PC-9 (cell line): ENCODE measurements at regions not wholly inside any gene's neighbourhood (a gene's known extent, or its start where the extent isn't known, plus 50 kb on each side); places are given as distances from the start of the nearest gene placed in this dataset.

ENCODE experiments used
- BruUV-seq: library from RNA; stranded (reverse); fragments of 400-500 nt; replicated peaks from 2 replicates; lab custom pipeline; 2021; lab: Mats Ljungman, UMichigan
- CTCF ChIA-PET: fragments of 300-600 bp; sonication (Branson Sonifier 250); formaldehyde crosslinking; loops from one replicate; lab custom pipeline; 2022; ENCODE audit warnings: antibody characterized with exemption; lab: Charles Lee
- POLR2A ChIA-PET: fragments of 300-600 bp; sonication (Branson Sonifier 250); formaldehyde crosslinking; loops from one replicate; lab custom pipeline; 2022; ENCODE audit warnings: antibody characterized with exemption; ENCODE audit not compliant: unreplicated experiment; lab: Charles Lee
- DNase-seq, 2 experiments: peaks; one replicate each; pipeline versions ENCODE4 v3.0.0 to v3.0.0-alpha.2; 2015 to 2022; ENCODE audit warnings: mixed read lengths in 1 of 2
- H2AFZ ChIP-seq: fragments of 200-600 bp; sonication (generic); 2 replicates; pipeline ENCODE4 v1.8.1; 2017; ENCODE audit warnings: antibody characterized with exemption
- H3F3A ChIP-seq: fragments of 200-600 bp; sonication (generic); 2 replicates; pipeline ENCODE4 v1.8.1; 2017; ENCODE audit warnings: antibody characterized with exemption, mild to moderate bottlenecking, low read depth; ENCODE audit not compliant: insufficient read depth
- H3K27ac ChIP-seq: fragments of 200-600 bp; sonication (generic); 2 replicates; pipeline ENCODE4 v1.6.1; 2016; ENCODE audit warnings: mixed run types
- H3K27me3 ChIP-seq: fragments of 200-600 bp; sonication (generic); 2 replicates; pipeline ENCODE4 v1.6.1; 2016; ENCODE audit warnings: low read depth, mixed run types; ENCODE audit not compliant: insufficient read depth
- H3K36me3 ChIP-seq: fragments of 200-600 bp; sonication (generic); 2 replicates; pipeline ENCODE4 v1.6.1; 2016; ENCODE audit warnings: low read depth, mixed run types
- H3K4me1 ChIP-seq: fragments of 200-600 bp; sonication (generic); replicated peaks from 2 replicates; pipeline ENCODE4 v1.6.1; 2016; ENCODE audit warnings: mixed run types; ENCODE audit not compliant: insufficient read depth
- H3K4me2 ChIP-seq: fragments of 200-600 bp; sonication (generic); 2 replicates; pipeline ENCODE4 v1.6.1; 2017; ENCODE audit warnings: mixed run types
- H3K4me3 ChIP-seq: fragments of 200-600 bp; sonication (generic); 2 replicates; pipeline ENCODE4 v1.6.1; 2016; ENCODE audit warnings: mixed run types
- H3K79me2 ChIP-seq: fragments of 200-600 bp; sonication (generic); 2 replicates; pipeline ENCODE4 v1.6.1; 2017; ENCODE audit warnings: low read depth, mixed run types
- H3K9me2 ChIP-seq: fragments of 200-600 bp; sonication (generic); 2 replicates; pipeline ENCODE4 v1.8.1; 2017; ENCODE audit warnings: mild to moderate bottlenecking; ENCODE audit not compliant: insufficient read depth
- H3K9me3 ChIP-seq: fragments of 200-600 bp; sonication (generic); 2 replicates; pipeline ENCODE4 v1.8.1; 2016; ENCODE audit warnings: low read depth; ENCODE audit not compliant: insufficient read depth
- H4K20me1 ChIP-seq: fragments of 200-600 bp; sonication (generic); 2 replicates; pipeline ENCODE4 v1.8.1; 2017; ENCODE audit not compliant: insufficient read depth
- CTCF ChIP-seq: fragments of 200-600 bp; sonication (generic); conservative IDR thresholded peaks from 2 replicates; pipeline ENCODE4 v1.6.1; 2017; ENCODE audit warnings: mixed run types, antibody characterized with exemption, mild to moderate bottlenecking, moderate library complexity
- EZH2 ChIP-seq: fragments of 200-600 bp; sonication (generic); IDR thresholded peaks from 2 replicates; pipeline ENCODE4 v1.8.0; 2017; ENCODE audit warnings: antibody characterized with exemption, low read depth
- intact Hi-C: fragments of 100-400 bp; cut with micrococcal nuclease; formaldehyde crosslinking; loops from one replicate; pipeline ENCODE4 v1.10.0; 2022; ENCODE audit not compliant: unreplicated experiment

- BruUV-seq, result no TSS peak
- TF ChIP-seq EZH2, result no peak
- H3K27ac ChIP-seq, result no peak overlapping the region
- ChIA-PET POLR2A (no interaction called here), CTCF (no interaction called here)
- no peaks in the 10 kb centered on the region for H3K36me3 ChIP-seq
- no peaks in the 10 kb centered on the region for H4K20me1 ChIP-seq
- no peaks in the 10 kb centered on the region for H3F3A ChIP-seq
- H3K4me3 ChIP-seq, result no peak overlapping the region
- no peaks in the 10 kb centered on the region for H3K4me1 ChIP-seq
- intact Hi-C loops, result no loop called here
- no peaks in the 10 kb centered on the region; the same call in 1 of the 2 replicates for H3K9me3 ChIP-seq
- H3K79me2 ChIP-seq, result no peaks in the 10 kb centered on the region
- H3K9me2 ChIP-seq, result no peaks in the 10 kb centered on the region
- H3K4me2 ChIP-seq, result no peak overlapping the region
- peaks cover 5% of the 10 kb centered on the region; the same call in 1 of the 2 replicates for H3K27me3 ChIP-seq
- no peak for DNase-seq
- H2AFZ ChIP-seq, result no peak overlapping the region
These were observed 185.8 kb downstream of the RPAP3 start for GRCh38 chr12:47520029-47520428.

DNA sequence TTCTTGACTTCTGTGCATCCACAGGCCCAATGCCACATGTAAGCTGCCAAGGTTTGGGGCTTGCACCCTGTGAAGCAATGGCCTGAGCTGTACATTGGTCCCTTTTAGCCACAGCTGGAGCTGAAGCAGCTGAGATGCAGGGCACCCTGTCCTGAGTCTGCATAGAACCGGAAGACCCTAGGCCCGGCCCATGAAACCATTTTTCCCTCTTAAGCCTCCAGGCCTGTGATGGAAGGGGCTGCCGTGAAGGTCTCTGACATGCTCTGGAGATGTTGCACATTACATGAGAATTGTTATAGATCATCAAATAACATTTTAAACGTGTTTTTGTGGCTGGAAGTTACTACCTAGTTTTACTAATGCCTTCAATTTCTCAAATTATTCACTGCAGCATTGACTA lies 188.7 kb downstream of the RPAP3 start:
- no peaks in the 10 kb centered on the region for H3K4me1 ChIP-seq
- no peak for DNase-seq
- no peaks in the 10 kb centered on the region for H4K20me1 ChIP-seq
- CTCF ChIA-PET, result no interaction called here
- no TSS peak for BruUV-seq
- H3K27ac ChIP-seq, result no peak overlapping the region
- POLR2A ChIA-PET, result no interaction called here
- intact Hi-C loops, result no loop called here
- no peak overlapping the region for H3K4me3 ChIP-seq
- no peaks in the 10 kb centered on the region for H3K9me2 ChIP-seq
- H3K36me3 ChIP-seq, result no peaks in the 10 kb centered on the region
- no peaks in the 10 kb centered on the region for H3K79me2 ChIP-seq
- H2AFZ ChIP-seq, result no peak overlapping the region
- TF ChIP-seq CTCF, result no peak
- TF ChIP-seq EZH2, result no peak
- H3K4me2 ChIP-seq, result no peak overlapping the region
- no peaks in the 10 kb centered on the region for H3F3A ChIP-seq
- H3K27me3 ChIP-seq, result no peaks in the 10 kb centered on the region
- H3K9me3 ChIP-seq, result no peaks in the 10 kb centered on the region; the same call in 1 of the 2 replicates

DNA sequence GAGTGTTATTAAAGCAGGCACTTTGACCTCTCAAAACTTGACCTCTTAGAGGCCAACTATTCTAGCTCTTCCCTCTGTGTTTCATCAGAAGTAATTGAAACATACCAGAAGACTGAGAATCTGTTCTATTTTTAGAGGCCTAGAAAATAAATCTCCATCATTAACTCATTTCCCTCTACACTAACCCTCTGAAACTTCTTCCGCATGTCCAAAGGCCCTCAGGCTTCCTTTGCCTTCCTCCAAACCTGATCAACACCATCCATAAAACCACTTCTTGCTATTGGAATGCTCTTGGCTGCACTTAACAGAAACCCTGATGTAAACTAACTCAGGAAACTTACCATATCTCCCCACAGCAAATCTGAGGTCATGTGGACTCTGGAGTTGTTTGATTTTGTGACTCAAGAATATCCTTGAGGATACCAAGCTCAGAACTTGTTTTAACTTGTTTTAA lies 196.4 kb downstream of the RPAP3 start:
- Histone ChIP-seq H4K20me1 (no peaks in the 10 kb centered on the region), H3K27ac (no peak overlapping the region), H3F3A (no peaks in the 10 kb centered on the region), H3K9me3 (no peaks in the 10 kb centered on the region), H3K4me2 (no peak overlapping the region), H3K79me2 (no peaks in the 10 kb centered on the region), H3K36me3 (no peaks in the 10 kb centered on the region), H3K4me1 (no peaks in the 10 kb centered on the region), H3K4me3 (no peak overlapping the region), H2AFZ (no peak overlapping the region), H3K27me3 (no peaks in the 10 kb centered on the region), H3K9me2 (no peaks in the 10 kb centered on the region)
- CTCF ChIA-PET, result no interaction called here
- no TSS peak for BruUV-seq
- POLR2A ChIA-PET, result no interaction called here
- TF ChIP-seq CTCF (no peak), EZH2 (no peak)
- intact Hi-C loops, result no loop called here
- no peak for DNase-seq

DNA sequence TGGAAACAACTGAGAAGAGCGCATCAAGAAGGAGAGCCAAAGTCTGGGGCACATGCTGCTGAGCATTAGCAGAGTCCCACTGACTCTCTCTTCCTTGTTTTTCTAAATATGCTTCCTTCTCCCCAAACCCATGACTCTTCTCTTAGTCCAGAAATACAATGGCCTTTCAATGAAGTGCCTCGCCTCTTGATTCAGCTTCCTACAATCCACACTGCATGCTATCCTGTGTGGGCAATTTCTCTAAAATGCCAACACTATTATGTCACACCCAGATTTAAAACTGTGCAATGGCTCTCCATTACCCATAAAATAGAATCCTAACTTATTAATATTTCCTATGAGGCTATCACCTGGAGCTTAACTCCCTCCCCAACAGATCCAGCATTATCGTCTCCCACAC lies 198.6 kb downstream of the RPAP3 start:
- H3K4me1 ChIP-seq, result no peaks in the 10 kb centered on the region
- H3K4me3 ChIP-seq, result no peak overlapping the region
- H4K20me1 ChIP-seq, result no peaks in the 10 kb centered on the region
- no peaks in the 10 kb centered on the region for H3K36me3 ChIP-seq
- no TSS peak for BruUV-seq
- DNase-seq, result no peak
- H3K4me2 ChIP-seq, result no peak overlapping the region
- no peaks in the 10 kb centered on the region for H3K27me3 ChIP-seq
- no peaks in the 10 kb centered on the region for H3K79me2 ChIP-seq
- H3K9me2 ChIP-seq, result no peaks in the 10 kb centered on the region
- ChIA-PET POLR2A (no interaction called here), CTCF (no interaction called here)
- TF ChIP-seq CTCF (no peak), EZH2 (no peak)
- H2AFZ ChIP-seq, result no peak overlapping the region
- H3K27ac ChIP-seq, result no peak overlapping the region
- H3K9me3 ChIP-seq, result no peaks in the 10 kb centered on the region
- intact Hi-C loops, result no loop called here
- no peaks in the 10 kb centered on the region for H3F3A ChIP-seq
